ENCODE measurements at regions not wholly inside any gene's neighbourhood (a gene's known extent, or its start where the extent isn't known, plus 50 kb on each side); places are given as distances from the start of the nearest gene placed in this dataset.

DNA sequence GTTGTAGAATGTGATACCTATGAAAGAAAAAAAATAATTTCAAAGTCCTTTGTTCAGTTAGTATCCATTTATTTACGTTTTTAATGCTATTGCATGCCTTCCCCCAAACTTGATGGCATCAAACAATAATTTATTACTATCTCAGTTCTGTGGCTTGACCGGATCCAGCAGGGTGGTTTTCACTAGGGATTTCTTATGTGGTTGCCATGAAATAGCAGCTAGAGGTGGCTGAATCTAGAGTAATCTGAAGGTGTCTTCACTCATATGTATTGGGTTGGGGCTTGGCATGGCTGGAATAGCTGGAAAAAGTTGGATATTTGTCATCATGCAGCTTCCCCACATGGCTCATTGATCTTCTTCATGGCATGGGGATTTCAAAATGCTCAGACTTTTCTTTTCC is 619.3 kb upstream of the ZNF608 start:
- DNase-seq (ENCODE audit: low read depth), result no peak
- in situ Hi-C loops (cut with HindIII; ENCODE audit: low pct_unique_long_range_greater_than_20kb, low sequenced_read_pairs), result no loop called here

DNA sequence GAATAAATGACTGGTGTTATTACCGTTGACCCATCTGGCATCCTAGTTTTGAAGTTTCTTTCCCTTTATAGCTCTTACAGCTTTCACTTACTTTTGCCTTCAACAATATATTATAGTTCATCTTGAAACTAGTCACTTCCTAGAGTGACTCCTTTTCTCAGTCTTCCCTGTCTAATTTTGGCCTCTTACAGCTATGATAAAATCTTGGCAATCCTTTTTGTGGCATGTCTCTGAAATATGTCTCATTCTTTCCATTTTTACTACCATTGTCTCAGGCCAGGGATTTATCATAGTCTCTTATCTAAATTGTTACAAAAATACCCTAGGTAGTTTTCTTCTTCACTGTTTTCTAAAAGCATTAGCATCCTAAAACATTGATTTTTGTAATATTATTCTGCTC is 621.3 kb upstream of the ZNF608 start:
- no peak for DNase-seq (ENCODE audit: low read depth)
- in situ Hi-C loops (cut with HindIII; ENCODE audit: low pct_unique_long_range_greater_than_20kb, low sequenced_read_pairs), result no loop called here

DNA sequence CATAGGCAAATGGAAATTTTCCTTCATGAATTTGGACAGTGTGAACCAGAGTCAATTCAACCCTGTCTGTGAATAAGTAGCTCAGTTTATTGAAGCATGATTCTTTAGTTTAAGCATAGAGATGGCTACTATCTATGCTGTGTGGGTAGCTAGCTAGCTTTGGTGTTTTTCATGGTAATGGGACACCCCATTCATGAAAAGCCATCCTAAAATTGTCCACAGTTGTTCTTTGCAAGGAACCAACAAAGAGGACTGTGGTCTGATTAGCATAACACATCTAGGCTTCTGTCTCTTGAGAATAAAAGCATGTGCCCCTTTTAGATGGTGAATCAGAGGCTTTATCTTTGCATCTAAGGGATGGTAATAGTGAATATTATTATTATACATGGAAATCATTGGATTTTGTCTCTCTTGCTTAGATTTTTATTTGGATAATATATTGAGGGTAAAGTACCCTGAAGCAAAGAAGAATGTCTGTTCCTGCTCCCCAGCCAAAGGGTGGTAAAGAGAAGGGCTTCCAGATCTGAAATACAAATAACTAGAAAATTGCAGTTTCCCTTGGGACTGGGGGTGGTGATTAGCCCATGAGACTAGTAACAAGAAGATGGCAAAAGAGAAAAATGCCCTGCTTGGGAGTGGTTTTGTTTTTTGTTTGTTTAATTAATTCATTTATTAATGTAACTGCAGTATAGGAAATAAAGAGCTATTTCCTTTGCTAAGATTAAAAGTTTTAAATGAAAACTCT is 624.2 kb upstream of the ZNF608 start:
- no peak for DNase-seq (ENCODE audit: low read depth)
- in situ Hi-C loops (cut with HindIII; ENCODE audit: low pct_unique_long_range_greater_than_20kb, low sequenced_read_pairs), result no loop called here

DNA sequence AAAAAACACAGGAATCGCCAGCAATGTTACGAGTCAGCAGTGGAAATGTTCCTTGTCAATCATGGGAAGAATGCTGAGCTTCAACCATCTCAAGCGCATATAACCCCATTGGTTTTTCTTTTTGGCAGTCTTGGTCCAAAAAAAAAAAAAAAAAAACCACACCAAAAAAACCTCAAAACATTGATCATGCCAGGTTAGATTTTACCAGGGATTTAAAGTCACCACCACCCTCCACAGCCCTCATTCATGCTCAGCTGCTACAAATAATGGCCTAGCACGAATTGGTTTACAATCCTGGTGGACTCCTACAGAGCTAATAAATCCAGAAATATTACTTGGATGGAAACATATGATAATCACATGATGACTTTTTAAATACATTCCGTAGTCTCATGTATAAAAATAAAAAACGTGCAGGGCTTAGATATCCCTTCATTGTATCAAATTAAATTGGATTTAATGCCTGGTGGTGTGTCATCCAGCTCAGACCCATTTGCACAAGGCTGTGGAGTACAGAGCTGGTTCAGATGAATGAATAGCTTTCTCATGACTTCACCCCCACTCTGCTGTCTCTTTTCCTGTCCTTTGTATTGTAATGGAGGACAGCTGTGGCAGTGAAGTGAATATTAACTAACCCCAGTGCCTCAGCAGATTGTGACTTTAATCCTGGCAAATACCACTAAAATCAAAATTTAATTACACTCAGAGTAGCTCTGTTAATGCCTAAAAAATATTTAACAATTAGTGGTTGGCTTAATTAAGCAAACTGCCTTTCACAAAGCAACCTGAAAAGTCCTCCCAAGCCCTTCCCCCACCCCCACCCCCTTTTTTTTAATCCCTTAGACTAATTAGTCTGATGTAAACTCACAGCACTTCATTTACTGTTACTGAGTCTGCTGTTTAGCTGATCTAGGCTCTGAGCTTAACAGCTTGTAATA is 626.5 kb upstream of the ZNF608 start:
- peak; percentile 4 for DNase-seq (ENCODE audit: low read depth)
- in situ Hi-C loops (cut with HindIII; ENCODE audit: low pct_unique_long_range_greater_than_20kb, low sequenced_read_pairs), result no loop called here

DNA sequence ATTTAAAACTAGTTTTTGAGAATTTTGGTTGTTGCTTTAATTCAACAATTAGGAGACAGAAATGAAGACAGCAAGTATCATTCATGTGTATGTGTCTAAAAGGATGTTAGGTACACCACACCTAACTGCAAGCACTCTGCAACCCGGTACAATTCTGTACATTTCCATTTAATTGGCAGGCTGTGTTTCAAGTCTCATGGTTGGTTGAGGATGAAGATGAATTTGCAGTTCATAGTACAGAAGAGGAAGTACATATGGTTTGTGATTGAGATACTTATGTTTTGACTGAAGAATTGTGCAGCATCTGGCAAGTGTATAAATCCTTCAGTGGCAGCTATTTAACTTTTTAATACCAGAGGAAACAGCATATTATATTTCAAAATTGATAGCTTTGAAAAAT is 628.7 kb upstream of the ZNF608 start:
- in situ Hi-C loops (cut with HindIII; ENCODE audit: low pct_unique_long_range_greater_than_20kb, low sequenced_read_pairs), result no loop called here
- no peak for DNase-seq (ENCODE audit: low read depth)

DNA sequence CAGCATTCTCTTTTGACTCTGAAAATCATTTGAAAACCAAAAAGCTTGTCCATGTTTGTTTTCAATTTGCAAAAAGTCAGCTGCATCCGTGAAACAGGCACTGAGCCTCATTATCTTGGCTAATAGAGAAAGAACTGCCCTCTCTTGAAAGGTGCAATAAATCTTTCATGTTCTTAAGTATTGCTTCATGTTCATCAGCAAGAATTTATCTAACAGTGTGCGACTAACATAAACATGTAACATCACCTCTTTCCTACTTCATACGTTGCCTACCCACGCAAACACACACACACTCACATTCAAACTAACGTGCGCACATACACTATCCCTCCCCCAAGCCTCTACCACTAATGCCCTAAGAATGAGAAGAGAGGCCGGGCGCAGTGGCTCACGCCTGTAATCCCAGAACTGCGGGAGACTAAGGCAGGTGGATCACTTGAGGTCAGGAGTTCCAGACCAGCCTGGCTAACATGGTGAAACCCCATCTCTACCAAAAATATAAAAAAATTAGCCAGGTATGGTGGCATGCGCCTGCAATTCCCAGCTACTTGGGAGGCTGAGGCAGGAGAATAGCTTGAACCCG is 629.7 kb upstream of the ZNF608 start:
- DNase-seq (ENCODE audit: low read depth), result no peak
- in situ Hi-C loops (cut with HindIII; ENCODE audit: low pct_unique_long_range_greater_than_20kb, low sequenced_read_pairs), result no loop called here

DNA sequence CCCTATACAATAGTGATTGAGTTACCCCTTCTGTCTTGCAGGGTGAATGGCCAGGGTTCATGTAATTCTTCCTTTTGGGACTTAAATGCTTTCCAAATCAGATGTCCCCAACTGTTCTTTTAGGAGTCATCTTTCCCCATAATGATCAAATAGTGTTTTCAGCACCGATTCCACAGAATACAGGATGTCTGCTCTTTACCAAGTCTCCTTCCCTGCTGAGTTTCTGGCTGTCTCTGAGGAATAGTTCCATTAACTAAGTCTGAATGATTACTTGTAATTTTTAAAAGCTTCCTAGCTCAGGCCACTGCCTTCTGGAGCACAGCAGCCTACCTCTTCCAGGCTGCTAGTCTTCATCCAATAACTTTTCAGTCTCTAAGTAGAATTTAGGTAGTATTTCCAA is 630.7 kb upstream of the ZNF608 start:
- in situ Hi-C loops (cut with HindIII; ENCODE audit: low pct_unique_long_range_greater_than_20kb, low sequenced_read_pairs), result no loop called here
- no peak for DNase-seq (ENCODE audit: low read depth)

DNA sequence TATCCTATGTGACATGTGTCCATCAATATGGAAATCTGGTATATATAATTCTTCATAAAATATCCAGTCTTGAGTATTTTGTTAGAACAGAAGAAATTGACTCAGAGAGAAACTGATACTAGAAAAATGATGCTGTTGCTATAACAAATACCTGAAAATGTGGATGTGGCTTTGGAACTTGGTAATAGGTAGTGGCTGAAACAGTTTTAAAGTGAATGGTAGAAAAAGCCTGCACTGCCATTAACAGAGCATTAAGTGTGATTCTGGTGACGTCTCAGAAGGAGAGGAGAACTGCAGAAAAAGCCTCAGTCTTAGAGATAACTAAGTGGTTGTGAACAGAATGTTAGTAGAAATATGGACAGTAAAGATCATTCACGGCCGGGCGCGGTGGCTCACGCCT is 634.9 kb upstream of the ZNF608 start:
- in situ Hi-C loops (cut with HindIII; ENCODE audit: low pct_unique_long_range_greater_than_20kb, low sequenced_read_pairs), result no loop called here
- no peak for DNase-seq (ENCODE audit: low read depth)

DNA sequence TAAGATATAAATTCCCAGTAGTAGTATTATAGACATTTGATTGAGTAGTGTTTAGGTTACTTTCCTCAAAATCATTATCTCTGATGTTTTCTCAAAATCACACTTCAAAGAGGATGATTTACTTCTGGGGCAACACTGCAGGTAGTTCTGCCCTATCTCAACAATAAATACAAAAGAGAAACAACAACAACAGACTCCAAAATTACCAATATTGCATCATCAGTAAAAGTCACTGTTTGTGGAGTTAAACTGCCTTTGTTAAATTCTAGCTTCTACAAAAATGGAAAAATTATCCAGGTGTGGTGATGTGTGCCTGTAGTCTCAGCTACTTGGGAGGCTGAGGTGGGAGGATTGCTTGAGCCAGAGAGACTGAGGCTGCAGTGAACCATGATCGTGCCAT is 637.6 kb upstream of the ZNF608 start:
- no peak for DNase-seq (ENCODE audit: low read depth)
- in situ Hi-C loops (cut with HindIII; ENCODE audit: low pct_unique_long_range_greater_than_20kb, low sequenced_read_pairs), result no loop called here

DNA sequence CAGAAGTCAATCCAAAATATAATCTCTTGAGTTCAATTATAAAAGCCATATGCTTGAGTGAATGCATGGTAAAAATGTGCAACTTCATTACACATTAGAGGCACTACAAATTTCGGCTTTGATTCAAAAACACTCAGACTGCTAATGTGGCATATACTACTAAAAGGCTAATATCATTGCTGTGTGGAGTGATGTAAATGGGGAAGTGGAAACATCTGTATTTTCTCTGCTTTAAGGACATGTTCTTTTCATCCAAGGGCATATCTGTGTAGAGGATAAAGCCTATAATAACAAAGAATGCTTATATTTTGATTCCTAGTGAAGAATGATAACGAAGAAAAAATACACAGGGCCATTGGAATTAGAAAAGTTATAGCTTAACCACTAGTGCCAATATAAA is 643.9 kb upstream of the ZNF608 start:
- in situ Hi-C loops (cut with HindIII; ENCODE audit: low pct_unique_long_range_greater_than_20kb, low sequenced_read_pairs), result no loop called here
- DNase-seq (ENCODE audit: low read depth), result no peak

DNA sequence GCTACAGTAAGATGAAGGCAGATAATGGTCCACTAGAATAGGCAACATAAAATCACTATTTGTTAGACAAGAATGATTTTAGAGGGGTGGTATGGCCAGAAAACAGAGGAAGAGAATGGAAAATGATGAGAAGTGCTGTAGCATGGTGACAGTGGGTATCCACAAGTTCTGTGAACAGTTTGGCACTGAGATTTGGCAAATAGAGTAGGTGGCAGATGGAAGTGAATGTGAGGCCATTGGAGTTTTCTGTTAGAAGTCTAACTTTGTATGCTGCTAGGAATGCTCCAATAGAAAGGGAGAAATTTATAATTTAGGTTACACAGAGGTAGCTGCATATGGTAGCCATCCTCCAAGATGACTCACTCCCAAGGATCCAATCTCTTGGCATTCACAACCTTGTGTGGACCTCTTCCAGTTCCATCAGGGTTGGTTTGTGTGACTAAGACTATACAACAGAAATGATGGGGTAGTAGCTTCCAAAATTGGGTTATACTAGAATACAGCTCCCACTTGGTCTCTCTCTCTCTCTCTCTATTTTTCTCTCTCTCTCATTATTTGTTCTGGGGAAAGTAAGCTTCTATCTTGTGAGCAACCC is 646.9 kb upstream of the ZNF608 start:
- in situ Hi-C loops (cut with HindIII; ENCODE audit: low pct_unique_long_range_greater_than_20kb, low sequenced_read_pairs), result no loop called here
- DNase-seq (ENCODE audit: low read depth), result no peak

DNA sequence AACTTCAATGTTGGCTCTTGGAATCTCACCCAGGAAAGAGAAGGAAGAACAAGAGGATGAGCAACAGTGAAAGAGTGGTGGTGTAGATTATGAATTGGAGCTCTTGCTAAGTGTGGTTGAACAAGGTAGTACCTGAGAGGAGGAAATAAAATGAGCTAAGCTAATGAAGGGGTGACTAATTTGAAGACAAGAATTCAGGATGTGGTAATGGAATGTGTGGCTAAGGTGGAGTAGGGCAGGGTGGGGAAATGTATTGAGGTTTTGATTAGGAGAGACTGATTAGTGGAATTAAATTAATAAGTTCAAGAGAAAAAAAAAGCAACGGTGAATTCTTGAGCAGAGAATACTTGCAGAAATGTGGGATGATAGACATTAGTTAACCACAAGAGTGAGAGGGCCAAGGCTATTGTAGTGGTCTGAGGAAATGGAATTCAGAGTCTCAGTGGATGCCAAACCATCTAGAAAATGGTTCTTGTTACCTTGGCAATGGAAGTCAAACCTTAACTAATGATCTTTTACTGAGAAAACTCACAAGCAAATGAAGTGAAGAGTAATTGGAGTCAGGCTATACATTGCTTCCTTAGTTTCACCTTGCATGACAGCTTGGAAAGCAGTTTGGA is 648.3 kb upstream of the ZNF608 start:
- peak; percentile 8 for DNase-seq (ENCODE audit: low read depth)
- in situ Hi-C loops (cut with HindIII; ENCODE audit: low pct_unique_long_range_greater_than_20kb, low sequenced_read_pairs), result no loop called here

DNA sequence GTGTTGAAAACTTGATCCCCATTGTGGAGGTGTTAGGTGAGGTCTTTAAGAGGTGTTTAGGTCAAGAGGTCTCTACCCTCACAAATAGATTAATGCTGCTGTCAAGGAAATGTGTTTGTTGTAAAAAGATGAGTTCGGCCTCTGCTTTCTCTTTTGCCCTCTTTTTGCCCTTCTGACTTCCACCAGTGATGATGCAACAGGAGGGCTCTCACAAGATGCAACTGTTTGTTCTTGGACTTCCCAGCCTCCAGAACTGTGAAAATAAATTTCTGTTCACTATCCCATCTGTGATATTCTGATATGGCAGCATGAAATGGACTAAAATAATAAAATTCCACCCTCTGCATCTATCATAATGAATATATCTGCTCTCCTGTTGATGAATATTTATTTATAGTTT is 650.0 kb upstream of the ZNF608 start:
- no peak for DNase-seq (ENCODE audit: low read depth)
- in situ Hi-C loops (cut with HindIII; ENCODE audit: low pct_unique_long_range_greater_than_20kb, low sequenced_read_pairs), result no loop called here

DNA sequence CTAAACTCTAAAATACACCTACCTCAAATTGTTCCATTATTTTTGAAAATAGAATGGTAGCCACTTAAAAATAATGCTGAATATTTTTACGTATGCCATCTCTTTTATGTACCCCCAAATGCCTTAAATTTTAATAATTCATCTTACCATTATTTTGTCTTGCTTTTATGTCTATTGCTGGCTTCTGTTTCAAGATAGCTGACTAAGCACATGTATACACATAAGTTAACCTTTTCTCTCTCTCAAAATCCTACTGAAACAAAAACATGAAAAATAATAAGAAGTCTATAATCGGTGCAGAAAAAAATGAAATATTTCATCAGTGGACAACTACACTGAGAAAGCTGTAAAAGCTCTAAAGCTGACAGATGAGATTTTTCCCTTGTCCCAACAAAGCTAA is 652.0 kb upstream of the ZNF608 start:
- in situ Hi-C loops (cut with HindIII; ENCODE audit: low pct_unique_long_range_greater_than_20kb, low sequenced_read_pairs), result no loop called here
- no peak for DNase-seq (ENCODE audit: low read depth)

DNA sequence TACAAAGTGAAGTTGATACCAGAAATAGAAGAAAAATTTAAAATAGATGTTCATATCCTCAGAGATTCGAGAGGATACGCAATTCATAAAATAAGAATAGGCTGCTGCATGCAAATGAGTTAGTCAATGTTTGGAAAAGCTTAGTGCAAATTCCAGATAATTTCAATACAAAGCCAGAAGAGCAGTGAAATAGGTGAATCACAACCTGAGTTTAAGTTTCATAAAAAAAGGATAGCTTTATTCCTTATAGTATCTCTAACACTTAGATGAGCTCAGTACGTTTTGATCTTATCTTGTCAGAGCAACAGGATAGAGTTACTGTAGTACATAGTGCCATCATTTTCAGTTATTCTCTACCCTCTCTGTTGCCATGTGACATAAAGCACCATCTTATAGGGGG is 653.4 kb upstream of the ZNF608 start:
- no peak for DNase-seq (ENCODE audit: low read depth)
- in situ Hi-C loops (cut with HindIII; ENCODE audit: low pct_unique_long_range_greater_than_20kb, low sequenced_read_pairs), result no loop called here

DNA sequence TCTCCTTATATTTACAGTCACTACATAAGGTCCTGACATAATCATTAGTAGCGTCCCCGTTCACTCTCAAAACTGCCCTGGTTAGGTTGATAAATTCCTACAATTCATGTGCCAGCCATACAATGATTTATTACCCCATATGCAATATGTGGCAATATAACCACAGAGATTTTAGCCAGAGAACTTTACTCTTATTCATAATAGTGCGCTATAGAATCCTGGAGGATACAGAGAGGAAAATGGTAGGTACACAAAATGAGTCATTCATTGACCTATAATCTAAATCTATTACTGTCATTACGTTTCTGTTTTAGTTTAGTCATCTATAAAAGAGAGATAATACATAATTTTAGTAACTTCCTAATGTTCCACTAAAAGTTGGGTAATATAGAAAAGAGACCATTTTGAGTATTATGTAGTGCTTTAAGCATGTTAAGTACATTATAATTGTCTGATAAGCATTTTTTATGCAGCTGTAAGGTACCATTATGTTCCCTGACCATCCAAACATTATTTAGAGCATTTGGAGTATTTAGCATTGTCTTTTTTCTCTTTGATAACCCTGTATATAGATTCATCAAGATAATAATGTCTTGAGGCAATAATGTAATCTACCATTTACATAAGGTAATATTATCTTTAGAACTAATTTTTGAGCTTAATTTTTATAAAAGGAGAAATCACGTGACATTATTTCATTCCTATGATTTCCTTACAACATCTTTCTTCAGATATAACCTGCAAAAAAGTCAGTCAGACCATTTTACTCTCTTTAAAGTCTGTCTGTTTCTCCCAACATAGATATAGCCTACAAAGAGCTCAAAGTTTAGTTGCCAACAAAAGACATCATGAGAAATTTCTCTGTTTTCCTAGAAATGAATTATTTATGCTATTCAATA is 655.5 kb upstream of the ZNF608 start:
- no peak for DNase-seq (ENCODE audit: low read depth)
- in situ Hi-C loops (cut with HindIII; ENCODE audit: low pct_unique_long_range_greater_than_20kb, low sequenced_read_pairs), result no loop called here

DNA sequence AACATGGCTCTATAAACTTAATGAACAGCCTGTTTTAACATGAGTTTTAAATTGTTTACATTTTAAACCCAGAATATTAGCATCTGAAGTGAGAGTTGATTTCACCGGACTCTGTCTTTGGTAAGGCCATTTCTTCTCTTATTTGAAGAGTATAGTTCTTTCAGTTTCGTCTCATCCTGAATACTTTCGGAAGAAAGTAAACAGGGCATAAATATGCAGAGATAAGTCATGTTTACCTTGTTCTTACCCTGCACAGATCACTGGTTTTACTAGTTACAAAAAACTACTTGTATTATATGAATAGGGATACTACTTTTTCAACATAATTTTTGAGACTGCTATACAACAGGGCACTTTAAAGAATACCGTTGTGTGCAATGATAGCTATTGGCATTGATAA is 656.3 kb upstream of the ZNF608 start:
- in situ Hi-C loops (cut with HindIII; ENCODE audit: low pct_unique_long_range_greater_than_20kb, low sequenced_read_pairs), result no loop called here
- no peak for DNase-seq (ENCODE audit: low read depth)

DNA sequence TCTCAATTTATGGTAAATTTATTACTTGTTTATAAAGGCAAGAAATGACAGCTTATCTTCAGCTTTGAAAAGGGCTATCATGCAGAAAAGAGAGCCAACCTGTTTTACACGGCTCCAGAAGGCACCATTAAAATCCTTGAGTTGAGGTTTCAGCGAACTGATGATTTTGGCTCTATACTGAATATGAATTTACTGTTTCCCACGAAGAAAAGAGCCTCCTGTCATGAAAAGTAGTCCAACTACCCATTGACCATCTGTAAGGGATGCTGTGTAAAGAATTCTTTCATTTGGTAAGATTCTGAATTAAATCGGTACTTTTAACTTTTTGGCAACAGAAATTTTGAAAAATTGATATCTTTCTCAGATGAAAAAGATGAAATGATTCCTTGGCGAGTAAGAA is 657.6 kb upstream of the ZNF608 start:
- no peak for DNase-seq (ENCODE audit: low read depth)
- in situ Hi-C loops (cut with HindIII; ENCODE audit: low pct_unique_long_range_greater_than_20kb, low sequenced_read_pairs), result no loop called here
